ENCODE measurements at regions not wholly inside any gene's neighbourhood (a gene's known extent, or its start where the extent isn't known, plus 50 kb on each side); places are given as distances from the start of the nearest gene placed in this dataset.

- no peak overlapping the region for H3K4me3 ChIP-seq
- WGBS, 2 donors, result 86 to 88% methylated on average over 2 of the region's 2 CpGs
- DNase-seq (ENCODE audit: low spot score in 2 of 2), result no peak
- TF ChIP-seq CTCF (IDR thresholded peaks at IDR 0.05) (no peak), EP300 (IDR thresholded peaks at IDR 0.05) (no peak), POLR2A (IDR thresholded peaks at IDR 0.05) (no peak)
- no peak overlapping the region for H3K27ac ChIP-seq
- no peaks in the 10 kb centered on the region for H3K4me1 ChIP-seq
- no peaks in the 10 kb centered on the region for H3K9me3 ChIP-seq
- H3K27me3 ChIP-seq, result peaks cover 0 to 8% of the 10 kb centered on the region in 2 donors
- H3K36me3 ChIP-seq, result no peaks in the 10 kb centered on the region
These were observed 420.9 kb upstream of the POU3F3 start for GRCh38 chr2:104432991-104433390.

- Histone ChIP-seq H3K4me3 (no peak overlapping the region), H3K4me1 (no peaks in the 10 kb centered on the region), H3K9me3 (no peaks in the 10 kb centered on the region), H3K27me3 (peaks cover 0 to 8% of the 10 kb centered on the region in 2 donors), H3K27ac (no peak overlapping the region), H3K36me3 (no peaks in the 10 kb centered on the region)
- no peak for TF ChIP-seq POLR2A (IDR thresholded peaks at IDR 0.05)
- no peak for TF ChIP-seq CTCF (IDR thresholded peaks at IDR 0.05)
- TF ChIP-seq EP300 (IDR thresholded peaks at IDR 0.05), result no peak
- 86 to 94% methylated on average over 3 of the region's 3 CpGs for WGBS, 2 donors
- DNase-seq (ENCODE audit: low spot score in 2 of 2), result no peak
These were observed 420.3 kb upstream of the POU3F3 start for GRCh38 chr2:104433657-104434056.

- Histone ChIP-seq H3K9me3 (no peaks in the 10 kb centered on the region), H3K4me1 (no peaks in the 10 kb centered on the region), H3K4me3 (peak overlapping the region in 1 of 4 donors; percentile 13), H3K27me3 (peaks cover 0 to 8% of the 10 kb centered on the region in 2 donors), H3K36me3 (no peaks in the 10 kb centered on the region), H3K27ac (no peak overlapping the region)
- no peak for TF ChIP-seq EP300 (IDR thresholded peaks at IDR 0.05)
- no peak for TF ChIP-seq CTCF (IDR thresholded peaks at IDR 0.05)
- TF ChIP-seq POLR2A (IDR thresholded peaks at IDR 0.05), result no peak
- 13 to 15% methylated on average over 13 of the region's 13 CpGs for WGBS, 2 donors
- no peak for DNase-seq (ENCODE audit: low spot score in 2 of 2)
These were observed 419.6 kb upstream of the POU3F3 start for GRCh38 chr2:104434318-104434792.

- Histone ChIP-seq H3K27me3 (peaks cover 0 to 8% of the 10 kb centered on the region in 2 donors), H3K4me3 (no peak overlapping the region), H3K9me3 (no peaks in the 10 kb centered on the region), H3K4me1 (no peaks in the 10 kb centered on the region), H3K36me3 (no peaks in the 10 kb centered on the region), H3K27ac (no peak overlapping the region)
- no peak for TF ChIP-seq CTCF (IDR thresholded peaks at IDR 0.05)
- no peak for TF ChIP-seq EP300 (IDR thresholded peaks at IDR 0.05)
- TF ChIP-seq POLR2A (IDR thresholded peaks at IDR 0.05), result no peak
- WGBS, 2 donors, result 81 to 88% methylated on average over 3 of the region's 3 CpGs
- no peak for DNase-seq (ENCODE audit: low spot score in 2 of 2)
These were observed 418.9 kb upstream of the POU3F3 start for GRCh38 chr2:104434966-104435365.

- H3K36me3 ChIP-seq, result no peaks in the 10 kb centered on the region
- H3K9me3 ChIP-seq, result no peaks in the 10 kb centered on the region
- H3K4me3 ChIP-seq, result no peak overlapping the region
- peaks cover 0 to 8% of the 10 kb centered on the region in 2 donors for H3K27me3 ChIP-seq
- H3K4me1 ChIP-seq, result no peaks in the 10 kb centered on the region
- H3K27ac ChIP-seq, result no peak overlapping the region
- no peak for DNase-seq (ENCODE audit: low spot score in 2 of 2)
- TF ChIP-seq POLR2A (IDR thresholded peaks at IDR 0.05) (no peak), CTCF (IDR thresholded peaks at IDR 0.05) (no peak), EP300 (IDR thresholded peaks at IDR 0.05) (no peak)
- WGBS, 2 donors, result 75 to 83% methylated on average over 3 of the region's 3 CpGs
These were observed 415.4 kb upstream of the POU3F3 start for GRCh38 chr2:104438481-104438880.
